ENCODE measurements at regions not wholly inside any gene's neighbourhood (a gene's known extent, or its start where the extent isn't known, plus 50 kb on each side); places are given as distances from the start of the nearest gene placed in this dataset.

GRCh38 chr3:78176869-78177268 is 1137.0 kb downstream of the ROBO2 start:
- no peak for ATAC-seq
- no peak for DNase-seq (ENCODE audit: missing footprints)
- intact Hi-C loops (cut with DNase I) = no loop called here

- ATAC-seq (no peak), DNase-seq (ENCODE audit: missing footprints) (no peak)
- intact Hi-C loops (cut with DNase I) = no loop called here
Measured at GRCh38 chr3:78177780-78178179, 1137.9 kb downstream of the ROBO2 start.

GRCh38 chr3:78178209-78178608 is 1138.3 kb downstream of the ROBO2 start:
- intact Hi-C loops (cut with DNase I) = no loop called here
- DNase-seq (ENCODE audit: missing footprints) (no peak), ATAC-seq (no peak)

- intact Hi-C loops (cut with DNase I) = no loop called here
- ATAC-seq (no peak), DNase-seq (ENCODE audit: missing footprints) (no peak)
Measured at GRCh38 chr3:78178740-78179363, 1139.0 kb downstream of the ROBO2 start.

GRCh38 chr3:78183906-78184599 is 1144.2 kb downstream of the ROBO2 start:
- intact Hi-C loops (cut with DNase I) = no loop called here
- ATAC-seq (no peak), DNase-seq (ENCODE audit: missing footprints) (no peak)

- ATAC-seq (peak; percentile 48), DNase-seq (ENCODE audit: missing footprints) (no peak)
- intact Hi-C loops (cut with DNase I) = no loop called here
Measured at GRCh38 chr3:78186404-78186803, 1146.5 kb downstream of the ROBO2 start.

GRCh38 chr3:78201091-78201490 is 1161.2 kb downstream of the ROBO2 start:
- intact Hi-C loops (cut with DNase I) = loop anchor here (10.0 kb wide), 1 partner anchor 856 kb away; no protein-coding TSS in a partner anchor
- no peak for ATAC-seq

GRCh38 chr3:78204977-78205376 is 1165.1 kb downstream of the ROBO2 start:
- no peak for ATAC-seq
- no peak for DNase-seq (ENCODE audit: missing footprints)
- intact Hi-C loops (cut with DNase I) = loop anchor here (10.0 kb wide), 1 partner anchor 860 kb away; no protein-coding TSS in a partner anchor

More at GRCh38 chr3:78201091-78201490, 1161.2 kb downstream of the ROBO2 start:
- DNase-seq (ENCODE audit: missing footprints) = no peak

- DNase-seq (ENCODE audit: missing footprints) = no peak
- intact Hi-C loops (cut with DNase I) = no loop called here
- no peak for ATAC-seq
Measured at GRCh38 chr3:78221300-78221699, 1181.4 kb downstream of the ROBO2 start.

- no peak for DNase-seq (ENCODE audit: missing footprints)
- ATAC-seq = no peak
- intact Hi-C loops (cut with DNase I) = no loop called here
Measured at GRCh38 chr3:78221796-78222195, 1181.9 kb downstream of the ROBO2 start.

- intact Hi-C loops (cut with DNase I) = no loop called here
- DNase-seq (ENCODE audit: missing footprints) = no peak
- ATAC-seq = no peak
Measured at GRCh38 chr3:78235841-78236240, 1195.9 kb downstream of the ROBO2 start.

- intact Hi-C loops (cut with DNase I) = no loop called here
- ATAC-seq (no peak), DNase-seq (ENCODE audit: missing footprints) (no peak)
Measured at GRCh38 chr3:78238811-78239210, 1198.9 kb downstream of the ROBO2 start.

- ATAC-seq (no peak), DNase-seq (ENCODE audit: missing footprints) (no peak)
- intact Hi-C loops (cut with DNase I) = no loop called here
Measured at GRCh38 chr3:78242724-78243123, 1202.8 kb downstream of the ROBO2 start.

GRCh38 chr3:78244136-78244535 is 1204.2 kb downstream of the ROBO2 start:
- ATAC-seq = no peak
- intact Hi-C loops (cut with DNase I) = no loop called here
- DNase-seq (ENCODE audit: missing footprints) = no peak

- intact Hi-C loops (cut with DNase I) = no loop called here
- ATAC-seq (no peak), DNase-seq (ENCODE audit: missing footprints) (no peak)
Measured at GRCh38 chr3:78249294-78249693, 1209.4 kb downstream of the ROBO2 start.

GRCh38 chr3:78253860-78254259 is 1214.0 kb downstream of the ROBO2 start:
- intact Hi-C loops (cut with DNase I) = no loop called here
- ATAC-seq (no peak), DNase-seq (ENCODE audit: missing footprints) (no peak)

GRCh38 chr3:78255403-78255802 is 1215.5 kb downstream of the ROBO2 start:
- DNase-seq (ENCODE audit: missing footprints) = no peak
- intact Hi-C loops (cut with DNase I) = no loop called here
- no peak for ATAC-seq

- intact Hi-C loops (cut with DNase I) = no loop called here
- DNase-seq (ENCODE audit: missing footprints) = no peak
- no peak for ATAC-seq
Measured at GRCh38 chr3:78256123-78256522, 1216.2 kb downstream of the ROBO2 start.

- ATAC-seq (no peak), DNase-seq (ENCODE audit: missing footprints) (no peak)
- intact Hi-C loops (cut with DNase I) = no loop called here
Measured at GRCh38 chr3:78257951-78258530, 1218.1 kb downstream of the ROBO2 start.

- ATAC-seq = no peak
- intact Hi-C loops (cut with DNase I) = no loop called here
Measured at GRCh38 chr3:78258798-78259197, 1218.9 kb downstream of the ROBO2 start.

More at GRCh38 chr3:78258798-78259197, 1218.9 kb downstream of the ROBO2 start:
- DNase-seq (ENCODE audit: missing footprints) = no peak

Measured in Right ventricle myocardium inferior (tissue), 1 donor.